SK-N-SH treated with all-trans-retinoic acid at 6 μM for 48 hours (cell line): ENCODE measurements at regions not wholly inside any gene's neighbourhood (a gene's known extent, or its start where the extent isn't known, plus 50 kb on each side); places are given as distances from the start of the nearest gene placed in this dataset.

Source experiments
- ATAC-seq: fragments of 200-7000 bp; cut with Tn5 transposase; 3 replicates; pipeline ENCODE4 v1.9.1; 2020; ENCODE audit warnings: mild to moderate bottlenecking, moderate library complexity
- ARNTL ChIP-seq: fragments of 450-650 bp; formaldehyde crosslinking; IDR thresholded peaks from 2 replicates; pipeline ENCODE4 v1.5.0; 2020; ENCODE audit warnings: low read depth, mild to moderate bottlenecking, moderate library complexity, borderline replicate concordance
- CSDC2 ChIP-seq: fragments of 250-450 bp; sonication (Bioruptor Pico); IDR thresholded peaks from 2 replicates; pipeline ENCODE4 v1.5.0; 2020; ENCODE audit warnings: mild to moderate bottlenecking, moderate library complexity
- CSRNP3 ChIP-seq: fragments of 250-450 bp; sonication (Bioruptor Pico); IDR thresholded peaks from 2 replicates; pipeline ENCODE4 v1.5.1; 2021; ENCODE audit warnings: mild to moderate bottlenecking, moderate library complexity
- ESRRG ChIP-seq: fragments of 250-450 bp; sonication (Bioruptor Pico); IDR thresholded peaks from 2 replicates; pipeline ENCODE4 v1.6.1; 2021; ENCODE audit warnings: mild to moderate bottlenecking
- GLIS3 ChIP-seq: fragments of 250-450 bp; sonication (Bioruptor Pico); IDR thresholded peaks from 2 replicates; pipeline ENCODE4 v1.5.0; 2020; ENCODE audit warnings: mild to moderate bottlenecking, moderate library complexity
- ISL1 ChIP-seq: fragments of 250-450 bp; sonication (Bioruptor Pico); IDR thresholded peaks from 2 replicates; pipeline ENCODE4 v2.1.2; 2022; ENCODE audit warnings: mild to moderate bottlenecking, moderate library complexity
- OSR1 ChIP-seq: fragments of 250-450 bp; sonication (Bioruptor Pico); IDR thresholded peaks from 2 replicates; pipeline ENCODE4 v1.8.0; 2022; ENCODE audit warnings: moderate library complexity, mild to moderate bottlenecking, inconsistent platforms
- PATZ1 ChIP-seq: fragments of 250-450 bp; sonication (Bioruptor Pico); IDR thresholded peaks from 2 replicates; pipeline ENCODE4 v1.8.0; 2020; ENCODE audit warnings: mild to moderate bottlenecking, moderate library complexity, borderline replicate concordance
- PPARA ChIP-seq: fragments of 250-450 bp; sonication (Bioruptor Pico); IDR thresholded peaks from 2 replicates; pipeline ENCODE4 v1.5.0; 2020; ENCODE audit warnings: mild to moderate bottlenecking, borderline replicate concordance
- SNAI2 ChIP-seq: fragments of 250-450 bp; sonication (Bioruptor Pico); IDR thresholded peaks from 2 replicates; pipeline ENCODE4 v1.5.0; 2020; ENCODE audit warnings: mild to moderate bottlenecking, moderate library complexity
- TOX ChIP-seq: fragments of 250-450 bp; sonication (Bioruptor Pico); IDR thresholded peaks from 2 replicates; pipeline ENCODE4 v1.8.0; 2021; ENCODE audit warnings: mild to moderate bottlenecking, moderate library complexity, borderline replicate concordance
- ZC3H10 ChIP-seq: fragments of 250-450 bp; sonication (Bioruptor Pico); IDR thresholded peaks from 2 replicates; pipeline ENCODE4 v1.5.1; 2021; ENCODE audit warnings: mild to moderate bottlenecking, moderate library complexity
- ZFP3 ChIP-seq: fragments of 250-450 bp; sonication (Bioruptor Pico); IDR thresholded peaks from 2 replicates; pipeline ENCODE4 v1.5.0; 2020; ENCODE audit warnings: mild to moderate bottlenecking, moderate library complexity
- ZFP30 ChIP-seq: fragments of 450-650 bp; formaldehyde crosslinking; IDR thresholded peaks from 2 replicates; pipeline ENCODE4 v1.5.0; 2022; ENCODE audit warnings: mild to moderate bottlenecking, moderate library complexity
- ZNF565 ChIP-seq: fragments of 450-650 bp; formaldehyde crosslinking; conservative IDR thresholded peaks from 2 replicates; pipeline ENCODE4 v1.5.0; 2020; ENCODE audit warnings: low read depth, mild to moderate bottlenecking, moderate library complexity
- ZNF70 ChIP-seq: fragments of 450-650 bp; formaldehyde crosslinking; IDR thresholded peaks from 2 replicates; pipeline ENCODE4 v1.5.0; 2020; ENCODE audit warnings: mild to moderate bottlenecking, moderate library complexity
- ZNF8 ChIP-seq: fragments of 450-650 bp; formaldehyde crosslinking; IDR thresholded peaks from 2 replicates; pipeline ENCODE4 v1.5.0; 2020; ENCODE audit warnings: mild to moderate bottlenecking, moderate library complexity
- TF ChIP-seq, protein P1 (sequence below): fragments of 250-450 bp; sonication (Bioruptor Pico); IDR thresholded peaks from 2 replicates; pipeline ENCODE4 v1.5.0; 2020; ENCODE audit warnings: mild to moderate bottlenecking, moderate library complexity
- TF ChIP-seq, protein P2 (sequence below): fragments of 250-450 bp; sonication (Bioruptor Pico); IDR thresholded peaks from 2 replicates; pipeline ENCODE4 v1.5.1; 2020; ENCODE audit warnings: low read depth, mild to moderate bottlenecking, moderate library complexity
- TF ChIP-seq, protein P3 (sequence below): fragments of 250-450 bp; sonication (Bioruptor Pico); IDR thresholded peaks from 2 replicates; pipeline ENCODE4 v1.8.0; 2021; ENCODE audit warnings: low read depth, mild to moderate bottlenecking, moderate library complexity, borderline replicate concordance

- no peak for TF ChIP-seq ZNF565
- no peak for TF ChIP-seq ZNF70 (CRISPR knock-in tag)
- TF ChIP-seq, protein P1, sequence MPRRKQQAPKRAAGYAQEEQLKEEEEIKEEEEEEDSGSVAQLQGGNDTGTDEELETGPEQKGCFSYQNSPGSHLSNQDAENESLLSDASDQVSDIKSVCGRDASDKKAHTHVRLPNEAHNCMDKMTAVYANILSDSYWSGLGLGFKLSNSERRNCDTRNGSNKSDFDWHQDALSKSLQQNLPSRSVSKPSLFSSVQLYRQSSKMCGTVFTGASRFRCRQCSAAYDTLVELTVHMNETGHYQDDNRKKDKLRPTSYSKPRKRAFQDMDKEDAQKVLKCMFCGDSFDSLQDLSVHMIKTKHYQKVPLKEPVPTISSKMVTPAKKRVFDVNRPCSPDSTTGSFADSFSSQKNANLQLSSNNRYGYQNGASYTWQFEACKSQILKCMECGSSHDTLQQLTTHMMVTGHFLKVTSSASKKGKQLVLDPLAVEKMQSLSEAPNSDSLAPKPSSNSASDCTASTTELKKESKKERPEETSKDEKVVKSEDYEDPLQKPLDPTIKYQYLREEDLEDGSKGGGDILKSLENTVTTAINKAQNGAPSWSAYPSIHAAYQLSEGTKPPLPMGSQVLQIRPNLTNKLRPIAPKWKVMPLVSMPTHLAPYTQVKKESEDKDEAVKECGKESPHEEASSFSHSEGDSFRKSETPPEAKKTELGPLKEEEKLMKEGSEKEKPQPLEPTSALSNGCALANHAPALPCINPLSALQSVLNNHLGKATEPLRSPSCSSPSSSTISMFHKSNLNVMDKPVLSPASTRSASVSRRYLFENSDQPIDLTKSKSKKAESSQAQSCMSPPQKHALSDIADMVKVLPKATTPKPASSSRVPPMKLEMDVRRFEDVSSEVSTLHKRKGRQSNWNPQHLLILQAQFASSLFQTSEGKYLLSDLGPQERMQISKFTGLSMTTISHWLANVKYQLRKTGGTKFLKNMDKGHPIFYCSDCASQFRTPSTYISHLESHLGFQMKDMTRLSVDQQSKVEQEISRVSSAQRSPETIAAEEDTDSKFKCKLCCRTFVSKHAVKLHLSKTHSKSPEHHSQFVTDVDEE (CRISPR knock-in tag), result no peak
- TF ChIP-seq, protein P2, sequence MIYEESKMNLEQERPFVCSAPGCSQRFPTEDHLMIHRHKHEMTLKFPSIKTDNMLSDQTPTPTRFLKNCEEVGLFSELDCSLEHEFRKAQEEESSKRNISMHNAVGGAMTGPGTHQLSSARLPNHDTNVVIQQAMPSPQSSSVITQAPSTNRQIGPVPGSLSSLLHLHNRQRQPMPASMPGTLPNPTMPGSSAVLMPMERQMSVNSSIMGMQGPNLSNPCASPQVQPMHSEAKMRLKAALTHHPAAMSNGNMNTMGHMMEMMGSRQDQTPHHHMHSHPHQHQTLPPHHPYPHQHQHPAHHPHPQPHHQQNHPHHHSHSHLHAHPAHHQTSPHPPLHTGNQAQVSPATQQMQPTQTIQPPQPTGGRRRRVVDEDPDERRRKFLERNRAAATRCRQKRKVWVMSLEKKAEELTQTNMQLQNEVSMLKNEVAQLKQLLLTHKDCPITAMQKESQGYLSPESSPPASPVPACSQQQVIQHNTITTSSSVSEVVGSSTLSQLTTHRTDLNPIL (CRISPR knock-in tag), result no peak
- TF ChIP-seq, protein P3, sequence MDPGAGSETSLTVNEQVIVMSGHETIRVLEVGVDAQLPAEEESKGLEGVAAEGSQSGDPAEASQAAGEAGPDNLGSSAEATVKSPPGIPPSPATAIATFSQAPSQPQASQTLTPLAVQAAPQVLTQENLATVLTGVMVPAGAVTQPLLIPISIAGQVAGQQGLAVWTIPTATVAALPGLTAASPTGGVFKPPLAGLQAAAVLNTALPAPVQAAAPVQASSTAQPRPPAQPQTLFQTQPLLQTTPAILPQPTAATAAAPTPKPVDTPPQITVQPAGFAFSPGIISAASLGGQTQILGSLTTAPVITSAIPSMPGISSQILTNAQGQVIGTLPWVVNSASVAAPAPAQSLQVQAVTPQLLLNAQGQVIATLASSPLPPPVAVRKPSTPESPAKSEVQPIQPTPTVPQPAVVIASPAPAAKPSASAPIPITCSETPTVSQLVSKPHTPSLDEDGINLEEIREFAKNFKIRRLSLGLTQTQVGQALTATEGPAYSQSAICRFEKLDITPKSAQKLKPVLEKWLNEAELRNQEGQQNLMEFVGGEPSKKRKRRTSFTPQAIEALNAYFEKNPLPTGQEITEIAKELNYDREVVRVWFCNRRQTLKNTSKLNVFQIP, result no peak
- no peak for TF ChIP-seq PATZ1 (CRISPR knock-in tag)
- no peak for ATAC-seq
Observed at GRCh38 chr9:81466981-81467380, 222.4 kb downstream of the TLE1 start.

- peak; percentile 46 for ATAC-seq
- TF ChIP-seq, protein P3, result no peak
- TF ChIP-seq PPARA (no peak), CSDC2 (CRISPR knock-in tag) (no peak), ZFP30 (CRISPR knock-in tag) (no peak), CSRNP3 (no peak)
Observed at GRCh38 chr9:81465468-81466011, 223.8 kb downstream of the TLE1 start.

DNA sequence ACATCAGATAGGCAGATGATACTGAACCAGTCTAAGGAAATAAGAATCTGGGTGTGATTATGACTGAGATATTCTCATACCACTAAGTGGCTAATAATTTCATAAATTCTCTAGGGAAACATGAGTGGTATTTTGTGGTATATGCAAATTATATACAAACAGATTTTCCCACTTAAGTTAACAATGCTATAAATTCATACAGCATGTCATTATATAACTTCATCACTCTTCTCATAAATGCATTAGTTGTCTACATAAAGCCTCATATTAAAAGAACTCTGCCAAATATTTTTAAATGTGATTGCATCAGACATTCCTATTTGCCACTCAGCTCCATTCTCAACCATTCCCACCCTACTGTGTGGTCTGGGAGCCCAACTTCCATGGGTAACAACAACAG, 226.5 kb downstream of the TLE1 start:
- ATAC-seq, result no peak
- TF ChIP-seq ISL1 (CRISPR knock-in tag) (peak; percentile 30; the same call in 1 of the 2 replicates), OSR1 (no peak), ZFP3 (CRISPR knock-in tag) (no peak)

GRCh38 chr9:81461196-81461595, 228.2 kb downstream of the TLE1 start:
- ATAC-seq, result no peak
- TF ChIP-seq ZFP3 (CRISPR knock-in tag) (no peak), ZNF565 (no peak), CSDC2 (CRISPR knock-in tag) (no peak), ESRRG (no peak), PATZ1 (CRISPR knock-in tag) (no peak), ARNTL (CRISPR knock-in tag) (no peak), SNAI2 (CRISPR knock-in tag) (no peak), ZNF8 (CRISPR knock-in tag) (no peak), TOX (CRISPR knock-in tag) (no peak), ZC3H10 (CRISPR knock-in tag) (no peak), OSR1 (no peak), ZFP30 (CRISPR knock-in tag) (no peak), GLIS3 (no peak)
- TF ChIP-seq, protein P3, result no peak
